WTC11 (cell line): ENCODE measurements at regions not wholly inside any gene's neighbourhood (a gene's known extent, or its start where the extent isn't known, plus 50 kb on each side); places are given as distances from the start of the nearest gene placed in this dataset.

Source experiments
- ATAC-seq: fragments of 200-7000 bp; cut with Tn5 transposase; 2 replicates; pipeline ENCODE4 v1.10.0; 2021; ENCODE audit warnings: mild to moderate bottlenecking, moderate library complexity
- CTCF ChIA-PET: fragments of 300-600 bp; sonication (Branson Sonifier 250); formaldehyde crosslinking; loops from one replicate; lab custom pipeline; 2021; ENCODE audit warnings: antibody characterized with exemption; lab: Charles Lee
- POLR2A ChIA-PET: fragments of 350-600 bp; sonication (Branson Sonifier 250); formaldehyde crosslinking; loops from one replicate; lab custom pipeline; 2021; ENCODE audit warnings: antibody characterized with exemption; lab: Charles Lee
- DNase-seq: peaks from one replicate; pipeline ENCODE4 v3.0.0; 2021; ENCODE audit warnings: low spot score
- H3K27ac Mint-ChIP-seq: 2 replicates; pipeline ENCODE4 v1.8.0; 2021; ENCODE audit warnings: mixed read lengths
- H3K27me3 Mint-ChIP-seq: 2 replicates; pipeline ENCODE4 v1.8.0; 2021; ENCODE audit warnings: low read depth, mild to moderate bottlenecking, moderate library complexity, mixed read lengths
- H3K36me3 Mint-ChIP-seq: 2 replicates; pipeline ENCODE4 v1.8.0; 2021; ENCODE audit warnings: mixed read lengths
- H3K4me1 Mint-ChIP-seq: 2 replicates; pipeline ENCODE4 v1.8.0; 2022; ENCODE audit warnings: mixed read lengths
- H3K4me3 Mint-ChIP-seq: 2 replicates; pipeline ENCODE4 v1.8.0; 2021; ENCODE audit warnings: mild to moderate bottlenecking, moderate library complexity, mixed read lengths
- H3K9me3 Mint-ChIP-seq: 2 replicates; pipeline ENCODE4 v1.8.0; 2021; ENCODE audit warnings: mixed read lengths
- CREM ChIP-seq: sonication (generic); formaldehyde crosslinking; IDR thresholded peaks from 2 replicates; pipeline ENCODE4 v1.8.1; 2022; ENCODE audit warnings: mild to moderate bottlenecking, missing genetic modification reagents, moderate library complexity
- EMX1 ChIP-seq: fragments of 250-450 bp; sonication (Bioruptor Pico); IDR thresholded peaks from 2 replicates; pipeline ENCODE4 v1.8.0; 2021; ENCODE audit warnings: mild to moderate bottlenecking
- FOXJ3 ChIP-seq: sonication (generic); formaldehyde crosslinking; IDR thresholded peaks from 2 replicates; pipeline ENCODE4 v1.9.0; 2021; ENCODE audit warnings: missing genetic modification reagents, mild to moderate bottlenecking, borderline replicate concordance
- GABPB1 ChIP-seq: sonication (generic); formaldehyde crosslinking; IDR thresholded peaks from 2 replicates; pipeline ENCODE4 v1.8.1; 2023; ENCODE audit warnings: mild to moderate bottlenecking, missing genetic modification reagents
- HMGA2 ChIP-seq: fragments of 250-450 bp; sonication (Bioruptor Pico); IDR thresholded peaks from 2 replicates; pipeline ENCODE4 v1.4.0; 2021; ENCODE audit warnings: mild to moderate bottlenecking, moderate library complexity
- IRF2 ChIP-seq: sonication (generic); formaldehyde crosslinking; IDR thresholded peaks from 2 replicates; pipeline ENCODE4 v1.8.0; 2022; ENCODE audit warnings: low read depth, missing genetic modification reagents, borderline replicate concordance
- KAT7 ChIP-seq: sonication (generic); formaldehyde crosslinking; IDR thresholded peaks from 2 replicates; pipeline ENCODE4 v1.8.1; 2023; ENCODE audit warnings: missing genetic modification reagents, mild to moderate bottlenecking, borderline replicate concordance
- MAX ChIP-seq: sonication (generic); formaldehyde crosslinking; IDR thresholded peaks from 2 replicates; pipeline ENCODE4 v1.8.0; 2022; ENCODE audit warnings: mild to moderate bottlenecking, missing genetic modification reagents
- MLX ChIP-seq: sonication (generic); formaldehyde crosslinking; IDR thresholded peaks from 2 replicates; pipeline ENCODE4 v1.8.1; 2023; ENCODE audit warnings: mild to moderate bottlenecking, missing genetic modification reagents, moderate library complexity
- MXD4 ChIP-seq: fragments of 250-450 bp; sonication (Bioruptor Pico); IDR thresholded peaks from 2 replicates; pipeline ENCODE4 v1.8.0; 2021; ENCODE audit warnings: mild to moderate bottlenecking, moderate library complexity, borderline replicate concordance
- NFE2L1 ChIP-seq: sonication (generic); formaldehyde crosslinking; IDR thresholded peaks from 2 replicates; pipeline ENCODE4 v1.8.1; 2023; ENCODE audit warnings: missing genetic modification reagents
- PRRX2 ChIP-seq: fragments of 250-450 bp; sonication (Bioruptor Pico); IDR thresholded peaks from 2 replicates; pipeline ENCODE4 v1.8.0; 2021; ENCODE audit warnings: mild to moderate bottlenecking
- SMAD4 ChIP-seq: sonication (generic); formaldehyde crosslinking; IDR thresholded peaks from 2 replicates; pipeline ENCODE4 v1.8.0; 2022; ENCODE audit warnings: mild to moderate bottlenecking, missing genetic modification reagents
- TEAD1 ChIP-seq: sonication (generic); formaldehyde crosslinking; IDR thresholded peaks from 2 replicates; pipeline ENCODE4 v1.8.0; 2022; ENCODE audit warnings: mild to moderate bottlenecking, missing genetic modification reagents
- TEAD4 ChIP-seq: sonication (generic); formaldehyde crosslinking; IDR thresholded peaks from 2 replicates; pipeline ENCODE4 v1.8.0; 2022; ENCODE audit warnings: mild to moderate bottlenecking, missing genetic modification reagents
- ZNF232 ChIP-seq: sonication (generic); formaldehyde crosslinking; IDR thresholded peaks from 2 replicates; pipeline ENCODE4 v1.8.0; 2022; ENCODE audit warnings: mild to moderate bottlenecking, missing genetic modification reagents
- ZNF281 ChIP-seq: sonication (generic); formaldehyde crosslinking; IDR thresholded peaks from 2 replicates; pipeline ENCODE4 v1.8.0; 2023; ENCODE audit warnings: mild to moderate bottlenecking, missing genetic modification reagents
- ZNF416 ChIP-seq: fragments of 250-450 bp; sonication (Bioruptor Pico); IDR thresholded peaks from 2 replicates; pipeline ENCODE4 v1.9.0; 2021; ENCODE audit warnings: mild to moderate bottlenecking, inconsistent platforms
- TF ChIP-seq, protein P1 (sequence below): fragments of 250-450 bp; sonication (Bioruptor Pico); IDR thresholded peaks from 2 replicates; pipeline ENCODE4 v1.9.0; 2021; ENCODE audit warnings: moderate library complexity, mild to moderate bottlenecking, inconsistent platforms, borderline replicate concordance
- TF ChIP-seq, protein P2 (sequence below): fragments of 250-450 bp; sonication (Bioruptor Pico); IDR thresholded peaks from 2 replicates; pipeline ENCODE4 v1.8.0; 2021; ENCODE audit warnings: mild to moderate bottlenecking
- TF ChIP-seq, protein P3 (sequence below): sonication (generic); formaldehyde crosslinking; IDR thresholded peaks from 2 replicates; pipeline ENCODE4 v1.8.1; 2023; ENCODE audit warnings: mild to moderate bottlenecking, moderate library complexity, missing genetic modification reagents

DNA sequence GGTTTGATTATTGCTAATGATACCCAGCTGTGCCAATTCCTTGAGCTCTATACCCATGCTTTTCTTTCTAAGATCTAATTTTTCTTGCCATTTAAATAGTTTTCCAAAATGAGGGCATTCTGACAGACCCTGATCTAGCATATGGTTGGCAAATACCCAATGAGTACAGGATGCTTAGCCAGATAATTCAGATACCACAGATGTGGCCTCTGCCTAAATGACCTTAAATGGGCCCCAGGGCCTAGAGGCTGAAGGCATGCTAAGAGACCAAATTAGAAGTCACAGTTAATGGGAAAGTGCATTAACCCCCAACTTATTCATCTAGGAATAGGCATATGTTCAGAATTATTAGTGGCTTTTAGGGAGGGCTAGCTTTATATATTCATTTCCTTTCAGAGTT lies 122.3 kb upstream of the CNOT2 start:
- H3K27me3 Mint-ChIP-seq: no peaks in the 10 kb centered on the region
- ATAC-seq (no peak), DNase-seq (no peak)
- POLR2A ChIA-PET: no interaction called here
- H3K27ac Mint-ChIP-seq: no peak overlapping the region
- TF ChIP-seq ZNF281 (CRISPR knock-in tag) (no peak), PRRX2 (no peak), IRF2 (CRISPR knock-in tag) (no peak), TEAD1 (no peak), KAT7 (CRISPR knock-in tag) (no peak)
- TF ChIP-seq, protein P1, sequence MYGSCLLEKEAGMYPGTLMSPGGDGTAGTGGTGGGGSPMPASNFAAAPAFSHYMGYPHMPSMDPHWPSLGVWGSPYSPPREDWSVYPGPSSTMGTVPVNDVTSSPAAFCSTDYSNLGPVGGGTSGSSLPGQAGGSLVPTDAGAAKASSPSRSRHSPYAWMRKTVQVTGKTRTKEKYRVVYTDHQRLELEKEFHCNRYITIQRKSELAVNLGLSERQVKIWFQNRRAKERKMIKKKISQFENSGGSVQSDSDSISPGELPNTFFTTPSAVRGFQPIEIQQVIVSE (CRISPR knock-in tag): no peak
- peaks cover 5% of the 10 kb centered on the region for H3K9me3 Mint-ChIP-seq
- H3K4me3 Mint-ChIP-seq: no peak overlapping the region
- CTCF ChIA-PET: no interaction called here
- H3K36me3 Mint-ChIP-seq: no peaks in the 10 kb centered on the region
- H3K4me1 Mint-ChIP-seq: no peaks in the 10 kb centered on the region

DNA sequence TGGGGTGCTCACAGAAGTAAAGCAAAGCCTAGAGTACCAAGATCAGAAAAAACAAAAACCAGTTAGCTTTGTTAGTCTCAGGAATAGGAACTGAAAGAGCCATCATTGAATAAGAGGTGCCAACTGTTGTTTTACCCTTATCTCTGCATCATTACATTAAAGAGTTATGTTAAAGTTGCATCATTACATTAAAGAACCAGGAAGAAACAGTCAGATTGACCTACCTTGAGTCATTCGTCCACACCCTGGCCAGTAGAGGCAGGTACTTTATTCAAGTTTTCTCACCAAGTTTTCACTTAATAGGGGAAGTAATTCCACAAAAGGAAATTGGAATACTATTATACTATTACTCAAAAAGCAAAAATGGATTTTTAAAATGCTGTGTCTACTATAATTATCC lies 121.7 kb upstream of the CNOT2 start:
- CTCF ChIA-PET: no interaction called here
- no peak overlapping the region for H3K4me3 Mint-ChIP-seq
- H3K27ac Mint-ChIP-seq: no peak overlapping the region
- no peaks in the 10 kb centered on the region for H3K36me3 Mint-ChIP-seq
- no peak for ATAC-seq
- no peak for TF ChIP-seq HMGA2
- TF ChIP-seq, protein P2, sequence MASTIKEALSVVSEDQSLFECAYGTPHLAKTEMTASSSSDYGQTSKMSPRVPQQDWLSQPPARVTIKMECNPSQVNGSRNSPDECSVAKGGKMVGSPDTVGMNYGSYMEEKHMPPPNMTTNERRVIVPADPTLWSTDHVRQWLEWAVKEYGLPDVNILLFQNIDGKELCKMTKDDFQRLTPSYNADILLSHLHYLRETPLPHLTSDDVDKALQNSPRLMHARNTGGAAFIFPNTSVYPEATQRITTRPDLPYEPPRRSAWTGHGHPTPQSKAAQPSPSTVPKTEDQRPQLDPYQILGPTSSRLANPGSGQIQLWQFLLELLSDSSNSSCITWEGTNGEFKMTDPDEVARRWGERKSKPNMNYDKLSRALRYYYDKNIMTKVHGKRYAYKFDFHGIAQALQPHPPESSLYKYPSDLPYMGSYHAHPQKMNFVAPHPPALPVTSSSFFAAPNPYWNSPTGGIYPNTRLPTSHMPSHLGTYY (CRISPR knock-in tag): no peak
- TF ChIP-seq, protein P3, sequence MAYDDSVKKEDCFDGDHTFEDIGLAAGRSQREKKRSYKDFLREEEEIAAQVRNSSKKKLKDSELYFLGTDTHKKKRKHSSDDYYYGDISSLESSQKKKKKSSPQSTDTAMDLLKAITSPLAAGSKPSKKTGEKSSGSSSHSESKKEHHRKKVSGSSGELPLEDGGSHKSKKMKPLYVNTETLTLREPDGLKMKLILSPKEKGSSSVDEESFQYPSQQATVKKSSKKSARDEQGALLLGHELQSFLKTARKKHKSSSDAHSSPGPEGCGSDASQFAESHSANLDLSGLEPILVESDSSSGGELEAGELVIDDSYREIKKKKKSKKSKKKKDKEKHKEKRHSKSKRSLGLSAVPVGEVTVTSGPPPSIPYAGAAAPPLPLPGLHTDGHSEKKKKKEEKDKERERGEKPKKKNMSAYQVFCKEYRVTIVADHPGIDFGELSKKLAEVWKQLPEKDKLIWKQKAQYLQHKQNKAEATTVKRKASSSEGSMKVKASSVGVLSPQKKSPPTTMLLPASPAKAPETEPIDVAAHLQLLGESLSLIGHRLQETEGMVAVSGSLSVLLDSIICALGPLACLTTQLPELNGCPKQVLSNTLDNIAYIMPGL (CRISPR knock-in tag): no peak
- no peak for TF ChIP-seq ZNF232
- no peak for TF ChIP-seq SMAD4 (CRISPR knock-in tag)
- TF ChIP-seq NFE2L1 (CRISPR knock-in tag): no peak
- TF ChIP-seq MXD4: no peak
- no peak for TF ChIP-seq MAX (CRISPR knock-in tag)
- TF ChIP-seq ZNF416 (CRISPR knock-in tag): no peak
- no peak for TF ChIP-seq MLX (CRISPR knock-in tag)
- no peak for TF ChIP-seq TEAD4 (CRISPR knock-in tag)
- TF ChIP-seq CREM (CRISPR knock-in tag): no peak
- no peak for TF ChIP-seq EMX1 (CRISPR knock-in tag)
- TF ChIP-seq FOXJ3: no peak
- no peak for TF ChIP-seq GABPB1
- POLR2A ChIA-PET: no interaction called here
- peaks cover 5% of the 10 kb centered on the region for H3K9me3 Mint-ChIP-seq
- no peaks in the 10 kb centered on the region for H3K4me1 Mint-ChIP-seq
- no peak for DNase-seq
- H3K27me3 Mint-ChIP-seq: no peaks in the 10 kb centered on the region
